OCI-LY7 (cell line): ENCODE measurements at regions not wholly inside any gene's neighbourhood (a gene's known extent, or its start where the extent isn't known, plus 50 kb on each side); places are given as distances from the start of the nearest gene placed in this dataset.

Experiments used
- BruUV-seq: library from RNA; stranded (reverse); fragments of 400-500 nt; replicated peaks from 2 replicates; lab custom pipeline; 2021; lab: Mats Ljungman, UMichigan
- CTCF ChIA-PET: fragments of 300-600 bp; sonication (Branson Sonifier 250); formaldehyde crosslinking; loops from one replicate; lab custom pipeline; 2022; ENCODE audit warnings: antibody characterized with exemption; ENCODE audit not compliant: unreplicated experiment; lab: Charles Lee
- POLR2A ChIA-PET: fragments of 300-600 bp; sonication (Branson Sonifier 250); formaldehyde crosslinking; loops from one replicate; lab custom pipeline; 2022; ENCODE audit warnings: antibody characterized with exemption; lab: Charles Lee
- DNase-seq: peaks from one replicate; pipeline ENCODE4 v3.0.0-alpha.2; 2015; ENCODE audit warnings: low spot score
- H2AFZ ChIP-seq: fragments of 200-600 bp; sonication (generic), shearing (Covaris generic); 2 replicates; pipeline ENCODE4 v1.6.1; 2014; ENCODE audit warnings: mild to moderate bottlenecking, antibody characterized with exemption, low read length, moderate library complexity
- H3K27ac ChIP-seq: fragments of 200-600 bp; sonication (generic); 2 replicates; pipeline ENCODE4 v1.5.1; 2014; ENCODE audit warnings: mixed run types, low read depth, mild to moderate bottlenecking, moderate library complexity, low read length, inconsistent platforms; ENCODE audit not compliant: poor library complexity, severe bottlenecking
- H3K36me3 ChIP-seq: fragments of 200-600 bp; sonication (generic); 2 replicates; pipeline ENCODE4 v1.6.1; 2014; ENCODE audit warnings: mild to moderate bottlenecking, antibody characterized with exemption, low read length, moderate library complexity, mixed read lengths; ENCODE audit not compliant: insufficient read depth
- H3K4me1 ChIP-seq: fragments of 200-600 bp; sonication (generic); 2 replicates; pipeline ENCODE4 v1.5.1; 2014; ENCODE audit warnings: mild to moderate bottlenecking, low read length; ENCODE audit not compliant: insufficient read depth, poor library complexity, severe bottlenecking
- H3K4me2 ChIP-seq: fragments of 200-600 bp; sonication (generic); 2 replicates; pipeline ENCODE4 v1.6.1; 2014; ENCODE audit warnings: mild to moderate bottlenecking, low read length
- H3K4me3 ChIP-seq: fragments of 200-600 bp; sonication (generic); 2 replicates; pipeline ENCODE4 v1.5.1; 2014; ENCODE audit warnings: mild to moderate bottlenecking, low read depth, low read length; ENCODE audit not compliant: poor library complexity, severe bottlenecking
- H3K79me2 ChIP-seq: fragments of 200-600 bp; sonication (generic); 2 replicates; pipeline ENCODE4 v1.6.1; 2016; ENCODE audit warnings: low read depth, mild to moderate bottlenecking, low read length, moderate library complexity, mixed read lengths; ENCODE audit not compliant: insufficient read depth
- H3K9me2 ChIP-seq: fragments of 200-600 bp; sonication (generic); 2 replicates; pipeline ENCODE4 v1.6.1; 2016; ENCODE audit warnings: mild to moderate bottlenecking, low read length, mixed read lengths; ENCODE audit not compliant: insufficient read depth
- H3K9me3 ChIP-seq: fragments of 200-600 bp; sonication (generic); 2 replicates; pipeline ENCODE4 v1.6.1; 2014; ENCODE audit warnings: mild to moderate bottlenecking, mixed run types, low read length, mixed read lengths
- H4K20me1 ChIP-seq: fragments of 200-600 bp; sonication (generic); 2 replicates; pipeline ENCODE4 v1.6.1; 2014; ENCODE audit warnings: mild to moderate bottlenecking, antibody characterized with exemption, low read length, moderate library complexity, mixed read lengths; ENCODE audit not compliant: insufficient read depth
- CTCF ChIP-seq: fragments of 200-600 bp; sonication (generic); conservative IDR thresholded peaks from 2 replicates; pipeline ENCODE4 v1.5.1; 2014; ENCODE audit warnings: mild to moderate bottlenecking, antibody characterized with exemption, low read length, moderate library complexity, mixed read lengths
- EZH2phosphoT487 ChIP-seq: fragments of 200-600 bp; sonication (generic); IDR thresholded peaks from 2 replicates; pipeline ENCODE4 v1.6.1; 2018; ENCODE audit warnings: low read depth, borderline replicate concordance, mild to moderate bottlenecking, mixed run types, antibody characterized with exemption, low read length, moderate library complexity, mixed read lengths
- intact Hi-C: fragments of 100-400 bp; cut with micrococcal nuclease; formaldehyde crosslinking; loops from one replicate; pipeline ENCODE4 v1.10.0; 2022; ENCODE audit not compliant: unreplicated experiment

- no TSS peak for BruUV-seq
- H3K4me1 ChIP-seq: no peaks in the 10 kb centered on the region
- no peaks in the 10 kb centered on the region for H3K9me3 ChIP-seq
- H3K4me2 ChIP-seq: no peak overlapping the region
- H3K36me3 ChIP-seq: no peaks in the 10 kb centered on the region
- TF ChIP-seq EZH2phosphoT487 (no peak), CTCF (no peak)
- intact Hi-C loops: no loop called here
- H4K20me1 ChIP-seq: no peaks in the 10 kb centered on the region
- no peaks in the 10 kb centered on the region for H3K79me2 ChIP-seq
- DNase-seq: no peak
- no peaks in the 10 kb centered on the region for H3K9me2 ChIP-seq
- H3K27ac ChIP-seq: no peak overlapping the region
- no peak overlapping the region for H3K4me3 ChIP-seq
- CTCF ChIA-PET: no interaction called here
- POLR2A ChIA-PET: no interaction called here
- no peak overlapping the region for H2AFZ ChIP-seq
Observed at GRCh38 chr2:236670235-236670620, 100.6 kb downstream of the ACKR3 start.

GRCh38 chr2:236671896-236672562, 102.4 kb downstream of the ACKR3 start:
- Histone ChIP-seq H3K79me2 (no peaks in the 10 kb centered on the region), H2AFZ (no peak overlapping the region), H3K9me3 (no peaks in the 10 kb centered on the region), H3K36me3 (no peaks in the 10 kb centered on the region), H4K20me1 (no peaks in the 10 kb centered on the region), H3K4me3 (no peak overlapping the region), H3K9me2 (no peaks in the 10 kb centered on the region), H3K4me2 (no peak overlapping the region), H3K27ac (no peak overlapping the region), H3K4me1 (no peaks in the 10 kb centered on the region)
- no TSS peak for BruUV-seq
- CTCF ChIA-PET: no interaction called here
- TF ChIP-seq CTCF (no peak), EZH2phosphoT487 (no peak)
- intact Hi-C loops: no loop called here
- DNase-seq: no peak
- POLR2A ChIA-PET: interaction anchor here (0.5 kb wide), 1 partner anchor 290 kb away, joined by 3 read pairs; no protein-coding TSS in a partner anchor

- Histone ChIP-seq H3K4me3 (no peak overlapping the region), H3K36me3 (no peaks in the 10 kb centered on the region), H3K27ac (no peak overlapping the region), H3K9me2 (no peaks in the 10 kb centered on the region), H3K79me2 (no peaks in the 10 kb centered on the region), H4K20me1 (no peaks in the 10 kb centered on the region), H3K4me1 (no peaks in the 10 kb centered on the region), H3K4me2 (no peak overlapping the region), H2AFZ (no peak overlapping the region), H3K9me3 (no peaks in the 10 kb centered on the region)
- BruUV-seq: no TSS peak
- no peak for DNase-seq
- no peak for TF ChIP-seq CTCF
- TF ChIP-seq EZH2phosphoT487: no peak
- ChIA-PET POLR2A (no interaction called here), CTCF (no interaction called here)
- intact Hi-C loops: no loop called here
Observed at GRCh38 chr2:236672606-236673005, 103.0 kb downstream of the ACKR3 start.
